GM12878 (cell line): ENCODE measurements at regions not wholly inside any gene's neighbourhood (a gene's known extent, or its start where the extent isn't known, plus 50 kb on each side); places are given as distances from the start of the nearest gene placed in this dataset.

Experiments
- ATAC-seq: fragments of 200-7000 bp; cut with Tn5 transposase; 3 replicates; pipeline ENCODE4 v1.9.1; 2020; ENCODE audit warnings: mild to moderate bottlenecking, moderate library complexity
- BruUV-seq: library from RNA; stranded (reverse); fragments of 400-500 nt; replicated peaks from 2 replicates; lab custom pipeline; 2021; lab: Mats Ljungman, UMichigan
- CTCF ChIA-PET: fragments of 300-600 bp; sonication (Branson Sonifier 250); formaldehyde crosslinking; extraction: SDS; loops from one replicate; lab custom pipeline; 2021; ENCODE audit warnings: inconsistent platforms; lab: Yijun Ruan, JAX
- POLR2A ChIA-PET: fragments of 350-600 bp; formaldehyde crosslinking; extraction: SDS; loops from one replicate; lab custom pipeline; 2021; ENCODE audit warnings: inconsistent platforms; lab: Charles Lee
- RAD21 ChIA-PET: fragments of 300-600 bp; sonication (Branson Sonifier 250); formaldehyde crosslinking; loops from one replicate; lab custom pipeline; 2023; ENCODE audit warnings: antibody characterized with exemption; ENCODE audit not compliant: unreplicated experiment; lab: Charles Lee
- SMC1A ChIA-PET: fragments of 300-600 bp; sonication (Branson Sonifier 250); formaldehyde crosslinking; loops from one replicate; lab custom pipeline; 2023; ENCODE audit not compliant: unreplicated experiment, uncharacterized antibody; lab: Charles Lee
- DNase-seq: peaks from one replicate; pipeline ENCODE4 v3.0.0-alpha.2; 2011; ENCODE audit warnings: low read depth, low spot score
- FAIRE-seq: peaks from 3 replicates; lab custom pipeline; 2011; peaks lifted over from hg19 to GRCh38; lab: Jason Lieb, UNC
- H2AFZ ChIP-seq: 2 replicates; pipeline ENCODE4 v1.6.0; 2011; ENCODE audit warnings: low read depth, low read length, control low read depth; ENCODE audit not compliant: control insufficient read depth
- H3K27ac ChIP-seq: 2 replicates; pipeline ENCODE4 v1.5.1; 2011; ENCODE audit warnings: control low read depth; ENCODE audit not compliant: control insufficient read depth, insufficient read depth
- H3K27me3 ChIP-seq, 2 experiments: replicated peaks in 1 of 2; 2 replicates each; pipeline versions ENCODE4 v1.6.0 to v1.6.1; 2011; ENCODE audit warnings: low read length in 1 of 2; ENCODE audit not compliant: control insufficient read depth in 2 of 2, insufficient read depth in 2 of 2
- H3K36me3 ChIP-seq, 2 experiments: 2 replicates each; pipeline ENCODE4 v1.5.1; 2011; ENCODE audit warnings: low read length in 1 of 2; ENCODE audit not compliant: control insufficient read depth in 2 of 2, insufficient read depth in 2 of 2
- H3K4me1 ChIP-seq: 2 replicates; pipeline ENCODE4 v1.6.1; 2011; ENCODE audit warnings: mild to moderate bottlenecking, low read length, moderate library complexity, mixed read lengths; ENCODE audit not compliant: control insufficient read depth, insufficient read depth
- H3K4me2 ChIP-seq: 2 replicates; pipeline ENCODE4 v1.6.0; 2011; ENCODE audit warnings: control low read depth; ENCODE audit not compliant: control insufficient read depth, insufficient read depth
- H3K4me3 ChIP-seq: fragments of 200-600 bp; sonication (generic); 2 replicates; pipeline ENCODE4 v1.5.1; 2016
- H3K79me2 ChIP-seq: 2 replicates; pipeline ENCODE4 v1.6.0; 2011; ENCODE audit warnings: low read length; ENCODE audit not compliant: control insufficient read depth, insufficient read depth
- H3K9ac ChIP-seq: 2 replicates; pipeline ENCODE4 v1.8.0; 2011; ENCODE audit warnings: low read length, control low read depth, mixed read lengths; ENCODE audit not compliant: control insufficient read depth, insufficient read depth
- H3K9me3 ChIP-seq: replicated peaks from 3 replicates; pipeline ENCODE4 v1.5.1; 2011; ENCODE audit warnings: mild to moderate bottlenecking, low read length; ENCODE audit not compliant: control insufficient read depth, insufficient read depth
- H4K20me1 ChIP-seq: 2 replicates; pipeline ENCODE4 v1.6.0; 2011; ENCODE audit not compliant: control insufficient read depth, insufficient read depth
- DPF2 ChIP-seq: fragments of 450-650 bp; IDR thresholded peaks from 2 replicates; pipeline ENCODE4 v1.6.1; 2017; ENCODE audit warnings: mild to moderate bottlenecking
- EP300 ChIP-seq, 2 experiments: fragments of 150-350 bp in 1 of 2; IDR thresholded peaks; 2 replicates each; pipeline ENCODE4 v1.6.1; 2011 to 2012; ENCODE audit warnings: low read depth in 2 of 2, low read length in 2 of 2, borderline replicate concordance in 1 of 2, improper control_type of control experiment in 1 of 2, inconsistent platforms in 1 of 2; ENCODE audit not compliant: control insufficient read depth in 1 of 2
- FOS ChIP-seq: IDR thresholded peaks from 3 replicates; pipeline ENCODE4 v1.6.1; 2011; ENCODE audit warnings: borderline replicate concordance; ENCODE audit not compliant: insufficient read length; ENCODE audit errors: extremely low read depth
- HDGF ChIP-seq: fragments of 450-650 bp; IDR thresholded peaks from 2 replicates; pipeline ENCODE4 v1.6.1; 2016; ENCODE audit warnings: antibody characterized with exemption
- IKZF2 ChIP-seq, 2 experiments: fragments of 450-650 bp; IDR thresholded peaks; 2 replicates each; pipeline ENCODE4 v1.6.1; 2017; ENCODE audit warnings: mild to moderate bottlenecking in 2 of 2, moderate library complexity in 2 of 2
- KLF5 ChIP-seq: fragments of 450-650 bp; IDR thresholded peaks from 2 replicates; pipeline ENCODE4 v1.6.1; 2014; ENCODE audit warnings: mild to moderate bottlenecking; ENCODE audit not compliant: partially characterized antibody
- PML ChIP-seq: IDR thresholded peaks from 2 replicates; pipeline ENCODE4 v1.6.1; 2012; ENCODE audit warnings: low read length, inconsistent platforms
- POLR2AphosphoS5 ChIP-seq: IDR thresholded peaks from 2 replicates; pipeline ENCODE4 v1.6.1; 2011; ENCODE audit warnings: mild to moderate bottlenecking, low read length, inconsistent platforms
- SP1 ChIP-seq: IDR thresholded peaks from one replicate; pipeline ENCODE4 v1.6.1; 2011; ENCODE audit warnings: low read depth, low read length
- TAF1 ChIP-seq: IDR thresholded peaks from 2 replicates; pipeline ENCODE4 v1.6.1; 2011; ENCODE audit warnings: mild to moderate bottlenecking, low read depth, low read length, borderline replicate concordance
- WGBS: methylation state at CpG from one replicate; pipeline ENCODE4 v1.1.6; 2016; ENCODE audit warnings: low lambda C conversion rate; ENCODE audit not compliant: insufficient replicate concordance, insufficient coverage; ENCODE audit errors: missing lambda C conversion rate; 5-methylcytosine and 5-hydroxymethylcytosine counted together
- in situ Hi-C: fragments of 300-500 bp; cut with MboI; formaldehyde crosslinking; loops from 9 replicates; pipeline ENCODE4 v1.14.3; 2018; ENCODE audit warnings: mixed read lengths
- intact Hi-C: fragments of 100-400 bp; cut with micrococcal nuclease; formaldehyde crosslinking; loops from one replicate; pipeline ENCODE4 v1.14.2; 2022; ENCODE audit not compliant: unreplicated experiment
- TF ChIP-seq, protein P1 (sequence below): fragments of 450-650 bp; IDR thresholded peaks from 2 replicates; pipeline ENCODE4 v1.6.1; 2018; ENCODE audit warnings: borderline replicate concordance, mild to moderate bottlenecking; ENCODE audit not compliant: partially characterized antibody

DNA sequence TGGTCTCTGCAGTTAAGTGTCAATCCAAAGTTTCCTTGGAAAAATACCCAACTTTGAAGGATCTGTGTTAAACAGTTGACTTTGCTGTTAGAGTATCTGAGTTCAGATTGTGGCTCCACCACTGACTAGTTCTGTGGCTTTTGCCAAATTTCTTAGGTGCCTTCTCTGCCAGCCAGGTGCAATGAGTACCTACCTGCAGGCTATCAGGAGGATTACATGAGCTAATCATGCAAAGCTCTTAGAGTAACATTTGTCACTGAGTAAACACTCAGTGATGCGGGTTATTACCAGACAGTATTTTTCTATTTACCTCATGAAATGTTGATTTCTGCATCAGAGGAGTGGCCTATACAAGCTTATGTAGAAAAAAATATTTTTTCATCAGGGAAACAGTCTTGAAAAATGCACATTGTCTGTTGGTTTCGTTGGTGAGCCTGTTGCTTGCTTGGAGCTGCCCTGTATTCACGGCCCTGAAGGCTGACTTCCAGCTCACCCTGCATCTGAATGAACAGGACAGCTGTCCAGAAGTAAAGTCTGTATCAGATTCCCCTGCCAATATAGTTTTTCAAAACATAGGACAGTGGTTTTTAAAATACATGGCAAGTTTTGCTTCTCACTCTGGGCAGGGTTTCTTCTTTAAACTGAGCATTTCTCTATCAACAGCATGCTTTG lies 235.1 kb downstream of the CDCA7 start (continued):
- TF ChIP-seq, protein P1, sequence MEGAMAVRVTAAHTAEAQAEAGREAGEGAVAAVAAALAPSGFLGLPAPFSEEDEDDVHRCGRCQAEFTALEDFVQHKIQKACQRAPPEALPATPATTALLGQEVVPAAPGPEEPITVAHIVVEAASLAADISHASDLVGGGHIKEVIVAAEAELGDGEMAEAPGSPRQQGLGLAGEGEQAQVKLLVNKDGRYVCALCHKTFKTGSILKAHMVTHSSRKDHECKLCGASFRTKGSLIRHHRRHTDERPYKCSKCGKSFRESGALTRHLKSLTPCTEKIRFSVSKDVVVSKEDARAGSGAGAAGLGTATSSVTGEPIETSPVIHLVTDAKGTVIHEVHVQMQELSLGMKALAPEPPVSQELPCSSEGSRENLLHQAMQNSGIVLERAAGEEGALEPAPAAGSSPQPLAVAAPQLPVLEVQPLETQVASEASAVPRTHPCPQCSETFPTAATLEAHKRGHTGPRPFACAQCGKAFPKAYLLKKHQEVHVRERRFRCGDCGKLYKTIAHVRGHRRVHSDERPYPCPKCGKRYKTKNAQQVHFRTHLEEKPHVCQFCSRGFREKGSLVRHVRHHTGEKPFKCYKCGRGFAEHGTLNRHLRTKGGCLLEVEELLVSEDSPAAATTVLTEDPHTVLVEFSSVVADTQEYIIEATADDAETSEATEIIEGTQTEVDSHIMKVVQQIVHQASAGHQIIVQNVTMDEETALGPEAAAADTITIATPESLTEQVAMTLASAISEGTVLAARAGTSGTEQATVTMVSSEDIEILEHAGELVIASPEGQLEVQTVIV: no peak
- no peak for TF ChIP-seq DPF2

GRCh38 chr2:173590276-173590861 lies 235.7 kb downstream of the CDCA7 start:
- ChIA-PET SMC1A (no interaction called here), POLR2A (no interaction called here), CTCF (interaction anchor here (1.0 kb wide), 1 partner anchor 22 kb away, joined by 3 read pairs; no protein-coding TSS in a partner anchor), RAD21 (no interaction called here)
- no peak overlapping the region for H2AFZ ChIP-seq
- FAIRE-seq (no peak), ATAC-seq (no peak), DNase-seq (no peak)
- H3K4me1 ChIP-seq: no peaks in the 10 kb centered on the region
- H3K27ac ChIP-seq: no peak overlapping the region
- no peaks in the 10 kb centered on the region for H3K36me3 ChIP-seq
- no peak overlapping the region for H3K4me2 ChIP-seq
- intact Hi-C loops: no loop called here
- no peaks in the 10 kb centered on the region for H4K20me1 ChIP-seq
- TF ChIP-seq DPF2 (no peak), SP1 (no peak), PML (no peak), TAF1 (no peak), HDGF (no peak), KLF5 (no peak), IKZF2 (IDR thresholded peaks at IDR 0.05) (no peak), POLR2AphosphoS5 (no peak), EP300 (IDR thresholded peaks at IDR 0.05; ENCODE audit: borderline replicate concordance in 1 of 2, control insufficient read depth in 1 of 2, low read depth in 2 of 2, low read length in 2 of 2) (no peak), FOS (no peak)
- TF ChIP-seq, all 136 proteins: peak for 0
- BruUV-seq: no TSS peak
- 40% methylated on average over 6 of the region's 6 CpGs for WGBS
- in situ Hi-C loops: no loop called here
- Histone ChIP-seq H3K4me3 (no peak overlapping the region), H3K9ac (no peak overlapping the region), H3K27me3 (no peaks in the 10 kb centered on the region), H3K9me3 (no peaks in the 10 kb centered on the region; the same call in 2 of the 3 replicates), H3K79me2 (no peaks in the 10 kb centered on the region)
